GM21423 (cell line): ENCODE measurements at regions not wholly inside any gene's neighbourhood (a gene's known extent, or its start where the extent isn't known, plus 50 kb on each side); places are given as distances from the start of the nearest gene placed in this dataset.
"Not testable (repeated sequence)": the region's sequence is repeated elsewhere in the genome, so short reads cannot be mapped to it uniquely, and the experiment has no call there.

ENCODE experiments used
- ATAC-seq: cut with Tn5 transposase; IDR thresholded peaks from one replicate; pipeline ENCODE4 v1.9.1; 2021; ENCODE audit warnings: mild to moderate bottlenecking, moderate library complexity; ENCODE audit not compliant: unreplicated experiment

- ATAC-seq: not testable (repeated sequence)
These were observed 270.4 kb upstream of the PLCXD1 start for GRCh38 chrX:10469-11458.

GRCh38 chrX:13821-14443, 267.2 kb upstream of the PLCXD1 start:
- ATAC-seq: not testable (repeated sequence)

GRCh38 chrX:14452-14851, 266.7 kb upstream of the PLCXD1 start:
- not testable (repeated sequence) for ATAC-seq

- ATAC-seq: peak; percentile 89
These were observed 262.3 kb upstream of the PLCXD1 start for GRCh38 chrX:18768-19454.

GRCh38 chrX:19455-19827, 261.7 kb upstream of the PLCXD1 start:
- ATAC-seq: peak; percentile 20

GRCh38 chrX:19912-20571, 261.1 kb upstream of the PLCXD1 start:
- ATAC-seq: peak; percentile 32

GRCh38 chrX:24139-24538, 257.0 kb upstream of the PLCXD1 start:
- ATAC-seq: not testable (repeated sequence)
